H1 (cell line): ENCODE measurements at regions not wholly inside any gene's neighbourhood (a gene's known extent, or its start where the extent isn't known, plus 50 kb on each side); places are given as distances from the start of the nearest gene placed in this dataset.

ENCODE experiments used
- CTCF ChIA-PET: fragments of 300-600 bp; sonication (Branson Sonifier 250); formaldehyde crosslinking; loops from one replicate; lab custom pipeline; 2021; ENCODE audit not compliant: partially characterized antibody; lab: Charles Lee
- POLR2A ChIA-PET: fragments of 300-600 bp; sonication (Branson Sonifier 250); formaldehyde crosslinking; loops from one replicate; lab custom pipeline; 2021; ENCODE audit warnings: inconsistent platforms; ENCODE audit not compliant: partially characterized antibody; lab: Charles Lee
- DNase-seq, 2 experiments: peaks; one replicate each; pipeline versions ENCODE4 v3.0.0 to v3.0.0-alpha.2; 2010 to 2022; ENCODE audit warnings: low spot score in 2 of 2, low read depth in 1 of 2, mixed read lengths in 1 of 2
- FAIRE-seq: peaks from 2 replicates; lab custom pipeline; 2011; peaks lifted over from hg19 to GRCh38; lab: Jason Lieb, UNC
- H2AFZ ChIP-seq: 2 replicates; pipeline ENCODE4 v1.8.1; 2012; ENCODE audit warnings: low read length, inconsistent platforms
- H2AK5ac ChIP-seq: 2 replicates; pipeline ENCODE4 v1.6.1; 2013; ENCODE audit warnings: low read depth, low read length
- H2BK120ac ChIP-seq: replicated peaks from 2 replicates; pipeline ENCODE3; 2013; ENCODE audit warnings: low read depth, low read length, inconsistent platforms
- H2BK12ac ChIP-seq: 2 replicates; pipeline ENCODE4 v1.6.1; 2013; ENCODE audit warnings: low read depth, low read length
- H2BK15ac ChIP-seq: 2 replicates; pipeline ENCODE4 v1.6.1; 2013; ENCODE audit warnings: low read length
- H2BK20ac ChIP-seq: 2 replicates; pipeline ENCODE4 v1.6.1; 2013; ENCODE audit warnings: low read length
- H2BK5ac ChIP-seq: 2 replicates; pipeline ENCODE4 v1.6.1; 2013; ENCODE audit warnings: low read depth, low read length
- H3K14ac ChIP-seq: 2 replicates; pipeline ENCODE4 v1.6.1; 2013; ENCODE audit warnings: inconsistent platforms; ENCODE audit not compliant: insufficient read length
- H3K18ac ChIP-seq: 2 replicates; pipeline ENCODE4 v1.6.1; 2013; ENCODE audit warnings: low read length; ENCODE audit errors: extremely low read depth
- H3K23ac ChIP-seq: 2 replicates; pipeline ENCODE4 v1.6.1; 2013; ENCODE audit warnings: inconsistent platforms; ENCODE audit not compliant: insufficient read length
- H3K23me2 ChIP-seq: 2 replicates; pipeline ENCODE4 v1.6.1; 2013; ENCODE audit warnings: low read depth, low read length
- H3K27ac ChIP-seq: 2 replicates; pipeline ENCODE4 v1.6.1; 2011; ENCODE audit warnings: low read depth, low read length, inconsistent platforms
- H3K27me3 ChIP-seq, 4 experiments: replicated peaks in 1 of 4; 1 replicate in 1 of 4; 2 replicates in 3 of 4; pipeline versions ENCODE4 v1.6.1 to v1.8.1; 2011 to 2013; ENCODE audit warnings: low read length in 3 of 4, mild to moderate bottlenecking in 3 of 4, inconsistent platforms in 2 of 4, mixed read lengths in 2 of 4, moderate library complexity in 1 of 4; ENCODE audit not compliant: control insufficient read depth in 3 of 4, insufficient read depth in 3 of 4; ENCODE audit errors: extremely low read depth in 1 of 4
- H3K36me3 ChIP-seq, 4 experiments: 2 replicates each; pipeline versions ENCODE4 v1.6.1 to v1.8.1; 2011 to 2013; ENCODE audit warnings: mild to moderate bottlenecking in 4 of 4, low read length in 3 of 4, moderate library complexity in 2 of 4, control low read depth in 1 of 4, inconsistent platforms in 1 of 4; ENCODE audit not compliant: insufficient read depth in 4 of 4, control insufficient read depth in 2 of 4
- H3K4ac ChIP-seq: replicated peaks from 2 replicates; pipeline ENCODE3; 2013; ENCODE audit warnings: low read length, low read depth, mixed read lengths, inconsistent platforms; ENCODE audit not compliant: insufficient read length
- H3K4me1 ChIP-seq, 4 experiments: replicated peaks in 1 of 4; 1 replicate in 1 of 4; 2 replicates in 3 of 4; pipeline versions ENCODE4 v1.6.1 to v1.8.1; 2011 to 2013; ENCODE audit warnings: low read length in 3 of 4, inconsistent platforms in 2 of 4, mixed read lengths in 1 of 4; ENCODE audit not compliant: insufficient read depth in 4 of 4, control insufficient read depth in 3 of 4
- H3K4me2 ChIP-seq, 2 experiments: 2 replicates each; pipeline versions ENCODE4 v1.6.1 to v1.8.1; 2011 to 2013; ENCODE audit warnings: low read depth in 2 of 2, low read length in 2 of 2, control low read depth in 1 of 2, inconsistent platforms in 1 of 2, mild to moderate bottlenecking in 1 of 2; ENCODE audit not compliant: insufficient read depth in 1 of 2
- H3K4me3 ChIP-seq, 4 experiments: fragments of 200-600, 300-600 bp in 1 of 4; sonication (generic), shearing (Covaris generic), sonication (Bioruptor Twin) in 1 of 4; 2 replicates each; pipeline versions ENCODE4 v1.5.1 to v1.8.1; 2011 to 2016; ENCODE audit warnings: low read length in 4 of 4, low read depth in 3 of 4, control low read depth in 2 of 4, inconsistent platforms in 2 of 4, mild to moderate bottlenecking in 2 of 4, mixed read lengths in 1 of 4, moderate library complexity in 1 of 4; ENCODE audit not compliant: insufficient read depth in 2 of 4; ENCODE audit errors: extremely low read depth in 1 of 4
- H3K56ac ChIP-seq: replicated peaks from 2 replicates; pipeline ENCODE3; 2013; ENCODE audit warnings: low read depth, mild to moderate bottlenecking, mixed read lengths, low read length, inconsistent platforms; ENCODE audit not compliant: insufficient read length
- H3K79me1 ChIP-seq: 2 replicates; pipeline ENCODE4 v1.6.1; 2013; ENCODE audit warnings: low read depth, low read length, control low read depth
- H3K79me2 ChIP-seq, 2 experiments: 2 replicates each; pipeline versions ENCODE4 v1.6.1 to v1.8.1; 2012 to 2013; ENCODE audit warnings: low read length in 2 of 2, mild to moderate bottlenecking in 2 of 2, inconsistent platforms in 1 of 2; ENCODE audit not compliant: insufficient read depth in 2 of 2, control insufficient read depth in 1 of 2
- H3K9ac ChIP-seq, 4 experiments: replicated peaks in 1 of 4; 1 replicate in 1 of 4; 2 replicates in 3 of 4; pipeline versions ENCODE4 v1.6.1 to v1.8.1; 2011 to 2013; ENCODE audit warnings: low read depth in 3 of 4, low read length in 3 of 4, control low read depth in 2 of 4, mild to moderate bottlenecking in 2 of 4, moderate library complexity in 2 of 4, inconsistent platforms in 1 of 4; ENCODE audit errors: extremely low read depth in 1 of 4
- H3K9me3 ChIP-seq, 2 experiments: 2 replicates each; pipeline versions ENCODE4 v1.6.1 to v1.8.1; 2012 to 2013; ENCODE audit warnings: mild to moderate bottlenecking in 2 of 2, moderate library complexity in 2 of 2, control low read depth in 1 of 2, inconsistent platforms in 1 of 2, low read depth in 1 of 2, low read length in 1 of 2, mixed read lengths in 1 of 2; ENCODE audit not compliant: insufficient read depth in 2 of 2
- H4K20me1 ChIP-seq, 2 experiments: replicated peaks in 1 of 2; 2 replicates each; pipeline versions ENCODE3 to v1.8.1; 2011 to 2013; ENCODE audit warnings: inconsistent platforms in 2 of 2, low read length in 2 of 2, mild to moderate bottlenecking in 1 of 2; ENCODE audit not compliant: insufficient read depth in 2 of 2, control insufficient read depth in 1 of 2
- H4K5ac ChIP-seq: 2 replicates; pipeline ENCODE4 v1.6.1; 2013; ENCODE audit warnings: low read length, low read depth, mixed read lengths, inconsistent platforms; ENCODE audit not compliant: insufficient read length
- H4K8ac ChIP-seq: 2 replicates; pipeline ENCODE4 v1.8.0; 2013; ENCODE audit warnings: mild to moderate bottlenecking, moderate library complexity, low read length, inconsistent platforms; ENCODE audit not compliant: insufficient read depth; ENCODE audit errors: extremely low read depth
- H4K91ac ChIP-seq: replicated peaks from 2 replicates; pipeline ENCODE3; 2013; ENCODE audit warnings: low read length, mixed read lengths, inconsistent platforms; ENCODE audit not compliant: insufficient read length
- BACH1 ChIP-seq: IDR thresholded peaks from 2 replicates; pipeline ENCODE4 v1.6.1; 2012; ENCODE audit warnings: low read length, improper control_type of control experiment
- EGR1 ChIP-seq: IDR thresholded peaks from 2 replicates; pipeline ENCODE4 v1.6.1; 2011; ENCODE audit warnings: low read depth, low read length, borderline replicate concordance
- EP300 ChIP-seq, 2 experiments: IDR thresholded peaks; 1 replicate in 1 of 2; 2 replicates in 1 of 2; pipeline ENCODE4 v1.6.1; 2011 to 2012; ENCODE audit warnings: low read depth in 2 of 2, low read length in 2 of 2, mild to moderate bottlenecking in 2 of 2, borderline replicate concordance in 1 of 2, inconsistent platforms in 1 of 2, moderate library complexity in 1 of 2
- FOSL1 ChIP-seq: IDR thresholded peaks from 2 replicates; pipeline ENCODE4 v1.6.1; 2011; ENCODE audit warnings: mild to moderate bottlenecking, low read depth, low read length, moderate library complexity; ENCODE audit not compliant: insufficient read depth
- HDAC2 ChIP-seq, 2 experiments: fragments of 300-600 bp in 1 of 2; sonication (generic) in 1 of 2; IDR thresholded peaks; 2 replicates each; pipeline ENCODE4 v1.6.1; 2011 to 2012; ENCODE audit warnings: low read depth in 2 of 2, low read length in 2 of 2, mild to moderate bottlenecking in 2 of 2, moderate library complexity in 2 of 2, borderline replicate concordance in 1 of 2, inconsistent platforms in 1 of 2
- PHF8 ChIP-seq: fragments of 200-600 bp; sonication (generic); conservative IDR thresholded peaks from 2 replicates; pipeline ENCODE4 v1.7.1; 2012; ENCODE audit warnings: low read depth, mild to moderate bottlenecking, inconsistent platforms, low read length, moderate library complexity
- RFX5 ChIP-seq: IDR thresholded peaks from 2 replicates; pipeline ENCODE4 v1.6.1; 2011; ENCODE audit warnings: low read depth, low read length, improper control_type of control experiment, borderline replicate concordance
- RXRA ChIP-seq: IDR thresholded peaks from 2 replicates; pipeline ENCODE4 v1.6.1; 2011; ENCODE audit warnings: low read depth, mild to moderate bottlenecking, low read length, moderate library complexity; ENCODE audit not compliant: insufficient read depth
- SIX5 ChIP-seq: IDR thresholded peaks from 2 replicates; pipeline ENCODE4 v1.6.1; 2011; ENCODE audit warnings: mild to moderate bottlenecking, low read depth, low read length
- SP2 ChIP-seq: IDR thresholded peaks from 2 replicates; pipeline ENCODE4 v1.6.1; 2012; ENCODE audit warnings: mild to moderate bottlenecking, low read length, inconsistent platforms
- TAF7 ChIP-seq: optimal IDR thresholded peaks from 2 replicates; pipeline ENCODE3; 2011; ENCODE audit warnings: low read depth, mild to moderate bottlenecking, inconsistent platforms, low read length, moderate library complexity, borderline replicate concordance
- ZNF274 ChIP-seq: IDR thresholded peaks from 2 replicates; pipeline ENCODE4 v1.7.0; 2012; ENCODE audit warnings: low read length, borderline replicate concordance; ENCODE audit errors: extremely low read depth

DNA sequence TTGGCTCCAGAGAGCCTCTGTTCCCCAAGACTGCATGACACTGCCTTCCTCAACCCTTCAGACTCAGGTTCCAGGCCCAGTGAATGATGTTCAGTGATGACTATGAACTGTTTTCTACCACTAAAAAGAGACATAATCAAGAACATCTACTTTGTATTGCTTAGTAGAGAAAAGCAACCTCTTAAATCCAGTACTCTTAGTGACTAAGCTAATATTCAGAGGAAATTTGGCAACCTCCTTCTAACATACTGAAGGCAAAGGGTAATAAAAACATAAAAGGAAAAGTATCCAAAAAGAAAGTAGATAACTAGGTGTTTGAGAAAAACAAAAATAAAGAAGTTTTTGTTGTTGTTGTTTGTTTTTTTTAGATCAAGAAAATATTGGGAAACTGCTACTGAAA, 153.3 kb upstream of the RUNX1 start (continued):
- TF ChIP-seq RFX5: no peak

DNA sequence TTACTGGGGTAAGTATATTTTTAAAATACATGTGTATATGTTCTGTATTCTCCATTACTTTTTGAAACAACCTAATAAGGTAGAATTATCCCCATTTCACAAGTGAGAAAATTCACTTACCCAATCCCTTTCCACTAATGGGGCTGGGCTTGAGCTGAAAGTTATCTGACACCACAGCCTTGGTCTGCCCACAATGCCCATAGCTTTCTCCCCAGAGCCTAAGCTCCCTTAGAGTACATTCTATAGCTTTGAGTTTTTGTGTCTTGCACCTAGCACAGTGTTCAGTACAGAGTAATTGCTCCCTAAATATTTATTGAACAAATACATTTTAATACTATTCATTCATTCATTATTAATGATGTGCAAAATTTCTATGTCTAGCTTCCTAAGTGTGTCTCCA, 152.7 kb upstream of the RUNX1 start:
- Histone ChIP-seq H3K23me2 (no peaks in the 10 kb centered on the region; the same call in 1 of the 2 replicates), H3K18ac (no peak overlapping the region)
- FAIRE-seq: no peak

More for the DNA sequence above, 152.7 kb upstream of the RUNX1 start:
- Histone ChIP-seq H2BK120ac (no peak overlapping the region), H4K5ac (no peak overlapping the region), H3K4me2 (no peak overlapping the region), H3K56ac (no peak overlapping the region), H3K27me3 (no peaks in the 10 kb centered on the region), H2BK20ac (no peak overlapping the region), H3K4ac (no peak overlapping the region), H2AK5ac (no peak overlapping the region), H3K4me3 (no peak overlapping the region), H4K20me1 (no peaks in the 10 kb centered on the region), H3K4me1 (peaks cover 0 to 2% (median under 1%) of the 10 kb centered on the region in 4 experiments; a peak in 3 of 7 replicates), H3K36me3 (no peaks in the 10 kb centered on the region), H2BK5ac (no peak overlapping the region), H3K23ac (no peak overlapping the region), H3K79me1 (no peaks in the 10 kb centered on the region), H3K9me3 (no peaks in the 10 kb centered on the region), H4K91ac (no peak overlapping the region), H2BK15ac (no peak overlapping the region), H2AFZ (no peak overlapping the region), H3K14ac (no peak overlapping the region), H3K79me2 (no peaks in the 10 kb centered on the region), H3K9ac (no peak overlapping the region), H2BK12ac (no peak overlapping the region), H4K8ac (no peak overlapping the region), H3K27ac (no peak overlapping the region)
- TF ChIP-seq HDAC2 (IDR thresholded peaks at IDR 0.05; ENCODE audit: borderline replicate concordance in 1 of 2, low read depth in 2 of 2, low read length in 2 of 2) (no peak), EGR1 (no peak), TAF7 (no peak), ZNF274 (no peak), SP2 (no peak), FOSL1 (no peak), PHF8 (no peak), EP300 (IDR thresholded peaks at IDR 0.05; ENCODE audit: borderline replicate concordance in 1 of 2, low read depth in 2 of 2, low read length in 2 of 2) (no peak), RXRA (no peak), BACH1 (no peak), SIX5 (no peak)
- POLR2A ChIA-PET: no interaction called here
- CTCF ChIA-PET: interaction anchor here (1.6 kb wide), 1 partner anchor 154 kb away, joined by 3 read pairs; no protein-coding TSS in a partner anchor
- DNase-seq: no peak
